Spleen (tissue), 11 donors: ENCODE measurements at regions not wholly inside any gene's neighbourhood (a gene's known extent, or its start where the extent isn't known, plus 50 kb on each side); places are given as distances from the start of the nearest gene placed in this dataset.

ENCODE experiments used
- DNase-seq: peaks from one replicate; pipeline ENCODE4 v3.0.0-alpha.2; 2020
- H3K27ac ChIP-seq, 8 donors: fragments of 200-600 bp; sonication (generic) in 7 of 8; 1 replicate in 4 of 8; 2 replicates in 4 of 8; pipeline versions ENCODE4 v1.5.0 to v1.8.0; 2016 to 2021; ENCODE audit warnings: inconsistent platforms in 4 of 8, mild to moderate bottlenecking in 4 of 8, moderate library complexity in 1 of 8
- H3K27me3 ChIP-seq, 7 donors: fragments of 200-600 bp; sonication (generic) in 6 of 7; replicated peaks in 1 of 7; 1 replicate in 4 of 7; 2 replicates in 3 of 7; pipeline versions ENCODE4 v1.5.0 to v1.8.0; 2016 to 2021; ENCODE audit warnings: inconsistent platforms in 3 of 7, mild to moderate bottlenecking in 1 of 7
- H3K36me3 ChIP-seq, 6 donors: fragments of 200-600 bp; sonication (generic) in 5 of 6; 1 replicate in 4 of 6; 2 replicates in 2 of 6; pipeline versions ENCODE4 v1.5.0 to v1.8.0; 2016 to 2021; ENCODE audit warnings: inconsistent platforms in 2 of 6
- H3K4me1 ChIP-seq, 6 donors: fragments of 200-600 bp; sonication (generic) in 5 of 6; 1 replicate in 3 of 6; 2 replicates in 3 of 6; pipeline versions ENCODE4 v1.5.0 to v1.8.0; 2016 to 2021; ENCODE audit warnings: inconsistent platforms in 3 of 6
- H3K4me3 ChIP-seq, 8 donors: fragments of 200-600 bp; sonication (generic) in 7 of 8; 1 replicate in 4 of 8; 2 replicates in 4 of 8; pipeline versions ENCODE4 v1.5.0 to v1.8.0; 2016 to 2021; ENCODE audit warnings: inconsistent platforms in 4 of 8, mild to moderate bottlenecking in 4 of 8, moderate library complexity in 2 of 8
- H3K9me3 ChIP-seq, 8 donors: fragments of 200-600 bp; sonication (generic) in 7 of 8; 1 replicate in 4 of 8; 2 replicates in 4 of 8; pipeline versions ENCODE4 v1.5.0 to v1.8.0; 2016 to 2021; ENCODE audit warnings: inconsistent platforms in 4 of 8
- CTCF ChIP-seq, 11 experiments: fragments of 200-600 bp in 7 of 11; fragments of 450-650 bp in 4 of 11; sonication (generic) in 4 of 11; IDR thresholded peaks in 8 of 11; conservative IDR thresholded peaks in 3 of 11; 1 replicate in 7 of 11; 2 replicates in 4 of 11; pipeline versions ENCODE4 v1.4.0 to v1.8.0; 2016 to 2021; ENCODE audit warnings: antibody characterized with exemption in 11 of 11, inconsistent platforms in 4 of 11, mild to moderate bottlenecking in 1 of 11
- POLR2A ChIP-seq, 3 donors: fragments of 450-650 bp; IDR thresholded peaks; one replicate each; pipeline ENCODE4 v1.5.1; 2017; ENCODE audit warnings: antibody characterized with exemption in 3 of 3, mild to moderate bottlenecking in 1 of 3
- POLR2AphosphoS5 ChIP-seq, 3 donors: sonication (generic); formaldehyde crosslinking; IDR thresholded peaks; one replicate each; pipeline ENCODE4 v1.5.1; 2017; ENCODE audit warnings: antibody characterized with exemption in 3 of 3
- WGBS, 5 donors: extraction: QIAGEN DNeasy Blood & Tissue Kit in 3 of 5; methylation state at CpG; one replicate each; pipeline versions ENCODE4 v1.1.5 to v1.1.7; 2013 to 2018; 5-methylcytosine and 5-hydroxymethylcytosine counted together
- intact Hi-C: fragments of 100-400 bp; cut with DNase I; formaldehyde crosslinking; loops from one replicate; pipeline ENCODE4 v1.15.0; 2023; ENCODE audit warnings: low total_unique reads
- donor health status: healthy with polysubstance abuse.
- donor health status: DM: no; HTN: no; CAD: no; lungs with moderate emphysema.
- donor health status: DM: no; HTN: no; CAD: no.
- donor health status: Bipolar disorder and iron deficiency.
- donor health status: healthy.
- donor health status: DM: no; HTN: no; CAD: no.
- donor health status: DM: yes; HTN: yes; CAD: no.

GRCh38 chr5:62985749-62986148 is 407.1 kb downstream of the LRRC70 start:
- no peak for DNase-seq
- 73 to 90% (median 75%) methylated on average over 1 of the region's 1 CpG for WGBS, 5 donors
- intact Hi-C loops, result no loop called here
- Histone ChIP-seq H3K4me3 (no peak overlapping the region), H3K9me3 (peaks cover 0 to 64% (median 45%) of the 10 kb centered on the region in 8 donors), H3K27me3 (no peaks in the 10 kb centered on the region), H3K4me1 (no peaks in the 10 kb centered on the region), H3K36me3 (no peaks in the 10 kb centered on the region), H3K27ac (no peak overlapping the region)
- TF ChIP-seq POLR2AphosphoS5 (IDR thresholded peaks at IDR 0.05), result no peak
- TF ChIP-seq CTCF (IDR thresholded peaks at IDR 0.05 in 8 of 11, conservative IDR thresholded peaks at IDR 0.05 in 3 of 11), result no peak
- no peak for TF ChIP-seq POLR2A (IDR thresholded peaks at IDR 0.05)

- Histone ChIP-seq H3K27ac (no peak overlapping the region), H3K9me3 (peaks cover 0 to 35% (median 28%) of the 10 kb centered on the region in 8 donors), H3K27me3 (no peaks in the 10 kb centered on the region), H3K4me1 (no peaks in the 10 kb centered on the region), H3K36me3 (no peaks in the 10 kb centered on the region), H3K4me3 (no peak overlapping the region)
- TF ChIP-seq POLR2A (IDR thresholded peaks at IDR 0.05) (no peak), CTCF (IDR thresholded peaks at IDR 0.05 in 8 of 11, conservative IDR thresholded peaks at IDR 0.05 in 3 of 11) (no peak), POLR2AphosphoS5 (IDR thresholded peaks at IDR 0.05) (no peak)
- DNase-seq, result no peak
- WGBS, 5 donors, result 46 to 72% (median 55%) methylated on average over 3 of the region's 3 CpGs
- intact Hi-C loops, result no loop called here
These were observed 403.7 kb downstream of the LRRC70 start for GRCh38 chr5:62982348-62982747.

- TF ChIP-seq CTCF (IDR thresholded peaks at IDR 0.05 in 8 of 11, conservative IDR thresholded peaks at IDR 0.05 in 3 of 11) (no peak), POLR2A (IDR thresholded peaks at IDR 0.05) (no peak), POLR2AphosphoS5 (IDR thresholded peaks at IDR 0.05) (no peak)
- peaks cover 0 to 21% (median 15%) of the 10 kb centered on the region in 8 donors for H3K9me3 ChIP-seq
- intact Hi-C loops, result no loop called here
- H3K4me1 ChIP-seq, result no peaks in the 10 kb centered on the region
- H3K27me3 ChIP-seq, result no peaks in the 10 kb centered on the region
- WGBS, 5 donors, result 81 to 89% (median 85%) methylated on average over 1 of the region's 1 CpG
- H3K36me3 ChIP-seq, result no peaks in the 10 kb centered on the region
- H3K4me3 ChIP-seq, result no peak overlapping the region
- no peak overlapping the region for H3K27ac ChIP-seq
- no peak for DNase-seq
These were observed 402.3 kb downstream of the LRRC70 start for GRCh38 chr5:62980884-62981283.

- Histone ChIP-seq H3K27ac (no peak overlapping the region), H3K4me1 (no peaks in the 10 kb centered on the region), H3K27me3 (no peaks in the 10 kb centered on the region), H3K36me3 (no peaks in the 10 kb centered on the region), H3K9me3 (peaks cover 0 to 7% (median 2%) of the 10 kb centered on the region in 8 donors), H3K4me3 (no peak overlapping the region)
- TF ChIP-seq POLR2AphosphoS5 (IDR thresholded peaks at IDR 0.05) (no peak), CTCF (IDR thresholded peaks at IDR 0.05 in 8 of 11, conservative IDR thresholded peaks at IDR 0.05 in 3 of 11) (no peak), POLR2A (IDR thresholded peaks at IDR 0.05) (no peak)
- WGBS, 5 donors, result 89 to 94% (median 91%) methylated on average over 5 of the region's 5 CpGs
- no peak for DNase-seq
- intact Hi-C loops, result no loop called here
These were observed 400.9 kb downstream of the LRRC70 start for GRCh38 chr5:62979472-62979871.
